ENCODE measurements at regions not wholly inside any gene's neighbourhood (a gene's known extent, or its start where the extent isn't known, plus 50 kb on each side); places are given as distances from the start of the nearest gene placed in this dataset.

GRCh38 chr2:53243430-53243829 lies 524.2 kb upstream of the CHAC2 start:
- no peak for TF ChIP-seq CTCF (IDR thresholded peaks at IDR 0.05; ENCODE audit: low read depth, low read length, poor library complexity, severe bottlenecking)
- no peak for TF ChIP-seq EZH2phosphoT487 (IDR thresholded peaks at IDR 0.05; ENCODE audit: borderline replicate concordance, low read length)

Data from DOHH2 (cell line).